H1 (cell line): ENCODE measurements at regions not wholly inside any gene's neighbourhood (a gene's known extent, or its start where the extent isn't known, plus 50 kb on each side); places are given as distances from the start of the nearest gene placed in this dataset.

ENCODE experiments used
- CTCF ChIA-PET: fragments of 300-600 bp; sonication (Branson Sonifier 250); formaldehyde crosslinking; loops from one replicate; lab custom pipeline; 2021; ENCODE audit not compliant: partially characterized antibody; lab: Charles Lee
- POLR2A ChIA-PET: fragments of 300-600 bp; sonication (Branson Sonifier 250); formaldehyde crosslinking; loops from one replicate; lab custom pipeline; 2021; ENCODE audit warnings: inconsistent platforms; ENCODE audit not compliant: partially characterized antibody; lab: Charles Lee
- DNase-seq, 2 experiments: peaks; one replicate each; pipeline versions ENCODE4 v3.0.0 to v3.0.0-alpha.2; 2010 to 2022; ENCODE audit warnings: low spot score in 2 of 2, low read depth in 1 of 2, mixed read lengths in 1 of 2
- FAIRE-seq: peaks from 2 replicates; lab custom pipeline; 2011; peaks lifted over from hg19 to GRCh38; lab: Jason Lieb, UNC
- H2AFZ ChIP-seq: 2 replicates; pipeline ENCODE4 v1.8.1; 2012; ENCODE audit warnings: low read length, inconsistent platforms
- H2AK5ac ChIP-seq: 2 replicates; pipeline ENCODE4 v1.6.1; 2013; ENCODE audit warnings: low read depth, low read length
- H2BK120ac ChIP-seq: replicated peaks from 2 replicates; pipeline ENCODE3; 2013; ENCODE audit warnings: low read depth, low read length, inconsistent platforms
- H2BK12ac ChIP-seq: 2 replicates; pipeline ENCODE4 v1.6.1; 2013; ENCODE audit warnings: low read depth, low read length
- H2BK15ac ChIP-seq: 2 replicates; pipeline ENCODE4 v1.6.1; 2013; ENCODE audit warnings: low read length
- H2BK20ac ChIP-seq: 2 replicates; pipeline ENCODE4 v1.6.1; 2013; ENCODE audit warnings: low read length
- H2BK5ac ChIP-seq: 2 replicates; pipeline ENCODE4 v1.6.1; 2013; ENCODE audit warnings: low read depth, low read length
- H3K14ac ChIP-seq: 2 replicates; pipeline ENCODE4 v1.6.1; 2013; ENCODE audit warnings: inconsistent platforms; ENCODE audit not compliant: insufficient read length
- H3K18ac ChIP-seq: 2 replicates; pipeline ENCODE4 v1.6.1; 2013; ENCODE audit warnings: low read length; ENCODE audit errors: extremely low read depth
- H3K23ac ChIP-seq: 2 replicates; pipeline ENCODE4 v1.6.1; 2013; ENCODE audit warnings: inconsistent platforms; ENCODE audit not compliant: insufficient read length
- H3K23me2 ChIP-seq: 2 replicates; pipeline ENCODE4 v1.6.1; 2013; ENCODE audit warnings: low read depth, low read length
- H3K27ac ChIP-seq: 2 replicates; pipeline ENCODE4 v1.6.1; 2011; ENCODE audit warnings: low read depth, low read length, inconsistent platforms
- H3K27me3 ChIP-seq, 4 experiments: replicated peaks in 1 of 4; 1 replicate in 1 of 4; 2 replicates in 3 of 4; pipeline versions ENCODE4 v1.6.1 to v1.8.1; 2011 to 2013; ENCODE audit warnings: low read length in 3 of 4, mild to moderate bottlenecking in 3 of 4, inconsistent platforms in 2 of 4, mixed read lengths in 2 of 4, moderate library complexity in 1 of 4; ENCODE audit not compliant: control insufficient read depth in 3 of 4, insufficient read depth in 3 of 4; ENCODE audit errors: extremely low read depth in 1 of 4
- H3K36me3 ChIP-seq, 4 experiments: 2 replicates each; pipeline versions ENCODE4 v1.6.1 to v1.8.1; 2011 to 2013; ENCODE audit warnings: mild to moderate bottlenecking in 4 of 4, low read length in 3 of 4, moderate library complexity in 2 of 4, control low read depth in 1 of 4, inconsistent platforms in 1 of 4; ENCODE audit not compliant: insufficient read depth in 4 of 4, control insufficient read depth in 2 of 4
- H3K4ac ChIP-seq: replicated peaks from 2 replicates; pipeline ENCODE3; 2013; ENCODE audit warnings: low read length, low read depth, mixed read lengths, inconsistent platforms; ENCODE audit not compliant: insufficient read length
- H3K4me1 ChIP-seq, 4 experiments: replicated peaks in 1 of 4; 1 replicate in 1 of 4; 2 replicates in 3 of 4; pipeline versions ENCODE4 v1.6.1 to v1.8.1; 2011 to 2013; ENCODE audit warnings: low read length in 3 of 4, inconsistent platforms in 2 of 4, mixed read lengths in 1 of 4; ENCODE audit not compliant: insufficient read depth in 4 of 4, control insufficient read depth in 3 of 4
- H3K4me2 ChIP-seq, 2 experiments: 2 replicates each; pipeline versions ENCODE4 v1.6.1 to v1.8.1; 2011 to 2013; ENCODE audit warnings: low read depth in 2 of 2, low read length in 2 of 2, control low read depth in 1 of 2, inconsistent platforms in 1 of 2, mild to moderate bottlenecking in 1 of 2; ENCODE audit not compliant: insufficient read depth in 1 of 2
- H3K4me3 ChIP-seq, 4 experiments: fragments of 200-600, 300-600 bp in 1 of 4; sonication (generic), shearing (Covaris generic), sonication (Bioruptor Twin) in 1 of 4; 2 replicates each; pipeline versions ENCODE4 v1.5.1 to v1.8.1; 2011 to 2016; ENCODE audit warnings: low read length in 4 of 4, low read depth in 3 of 4, control low read depth in 2 of 4, inconsistent platforms in 2 of 4, mild to moderate bottlenecking in 2 of 4, mixed read lengths in 1 of 4, moderate library complexity in 1 of 4; ENCODE audit not compliant: insufficient read depth in 2 of 4; ENCODE audit errors: extremely low read depth in 1 of 4
- H3K56ac ChIP-seq: replicated peaks from 2 replicates; pipeline ENCODE3; 2013; ENCODE audit warnings: low read depth, mild to moderate bottlenecking, mixed read lengths, low read length, inconsistent platforms; ENCODE audit not compliant: insufficient read length
- H3K79me1 ChIP-seq: 2 replicates; pipeline ENCODE4 v1.6.1; 2013; ENCODE audit warnings: low read depth, low read length, control low read depth
- H3K79me2 ChIP-seq, 2 experiments: 2 replicates each; pipeline versions ENCODE4 v1.6.1 to v1.8.1; 2012 to 2013; ENCODE audit warnings: low read length in 2 of 2, mild to moderate bottlenecking in 2 of 2, inconsistent platforms in 1 of 2; ENCODE audit not compliant: insufficient read depth in 2 of 2, control insufficient read depth in 1 of 2
- H3K9ac ChIP-seq, 4 experiments: replicated peaks in 1 of 4; 1 replicate in 1 of 4; 2 replicates in 3 of 4; pipeline versions ENCODE4 v1.6.1 to v1.8.1; 2011 to 2013; ENCODE audit warnings: low read depth in 3 of 4, low read length in 3 of 4, control low read depth in 2 of 4, mild to moderate bottlenecking in 2 of 4, moderate library complexity in 2 of 4, inconsistent platforms in 1 of 4; ENCODE audit errors: extremely low read depth in 1 of 4
- H3K9me3 ChIP-seq, 2 experiments: 2 replicates each; pipeline versions ENCODE4 v1.6.1 to v1.8.1; 2012 to 2013; ENCODE audit warnings: mild to moderate bottlenecking in 2 of 2, moderate library complexity in 2 of 2, control low read depth in 1 of 2, inconsistent platforms in 1 of 2, low read depth in 1 of 2, low read length in 1 of 2, mixed read lengths in 1 of 2; ENCODE audit not compliant: insufficient read depth in 2 of 2
- H4K20me1 ChIP-seq, 2 experiments: replicated peaks in 1 of 2; 2 replicates each; pipeline versions ENCODE3 to v1.8.1; 2011 to 2013; ENCODE audit warnings: inconsistent platforms in 2 of 2, low read length in 2 of 2, mild to moderate bottlenecking in 1 of 2; ENCODE audit not compliant: insufficient read depth in 2 of 2, control insufficient read depth in 1 of 2
- H4K5ac ChIP-seq: 2 replicates; pipeline ENCODE4 v1.6.1; 2013; ENCODE audit warnings: low read length, low read depth, mixed read lengths, inconsistent platforms; ENCODE audit not compliant: insufficient read length
- H4K8ac ChIP-seq: 2 replicates; pipeline ENCODE4 v1.8.0; 2013; ENCODE audit warnings: mild to moderate bottlenecking, moderate library complexity, low read length, inconsistent platforms; ENCODE audit not compliant: insufficient read depth; ENCODE audit errors: extremely low read depth
- H4K91ac ChIP-seq: replicated peaks from 2 replicates; pipeline ENCODE3; 2013; ENCODE audit warnings: low read length, mixed read lengths, inconsistent platforms; ENCODE audit not compliant: insufficient read length
- ASH2L ChIP-seq: fragments of 200-600, 300-600 bp; sonication (generic); IDR thresholded peaks from one replicate; pipeline ENCODE4 v1.7.1; 2017; ENCODE audit warnings: low read length
- ATF3 ChIP-seq: IDR thresholded peaks from 2 replicates; pipeline ENCODE4 v1.6.1; 2011; ENCODE audit warnings: low read depth, mild to moderate bottlenecking, low read length; ENCODE audit not compliant: insufficient read depth
- GABPA ChIP-seq: IDR thresholded peaks from 2 replicates; pipeline ENCODE4 v1.6.1; 2011; ENCODE audit warnings: mild to moderate bottlenecking, low read length, moderate library complexity, borderline replicate concordance; ENCODE audit not compliant: insufficient read depth
- KDM1A ChIP-seq: fragments of 200-600, 300-600 bp; sonication (generic); IDR thresholded peaks from 2 replicates; pipeline ENCODE4 v1.7.1; 2016; ENCODE audit warnings: mild to moderate bottlenecking, low read length, borderline replicate concordance
- KDM4A ChIP-seq: IDR thresholded peaks from one replicate; pipeline ENCODE4 v1.7.1; 2012; ENCODE audit warnings: low read depth, mild to moderate bottlenecking, moderate library complexity, low read length, inconsistent platforms; ENCODE audit not compliant: severe bottlenecking
- KDM5A ChIP-seq: fragments of 200-600 bp; IDR thresholded peaks from 2 replicates; pipeline ENCODE4 v1.7.1; 2012; ENCODE audit warnings: mild to moderate bottlenecking, low read length, inconsistent platforms, mixed read lengths
- MAFK ChIP-seq: IDR thresholded peaks from 2 replicates; pipeline ENCODE4 v1.6.1; 2012; ENCODE audit warnings: low read depth, mild to moderate bottlenecking, improper control_type of control experiment, low read length
- PHF8 ChIP-seq: fragments of 200-600 bp; sonication (generic); conservative IDR thresholded peaks from 2 replicates; pipeline ENCODE4 v1.7.1; 2012; ENCODE audit warnings: low read depth, mild to moderate bottlenecking, inconsistent platforms, low read length, moderate library complexity
- POU5F1 ChIP-seq: IDR thresholded peaks from 2 replicates; pipeline ENCODE4 v1.6.1; 2011; ENCODE audit warnings: low read depth, mild to moderate bottlenecking, low read length, moderate library complexity
- SAP30 ChIP-seq: fragments of 300-600 bp; sonication (generic); IDR thresholded peaks from 2 replicates; pipeline ENCODE4 v1.7.1; 2012; ENCODE audit warnings: low read length, moderate library complexity, mild to moderate bottlenecking, inconsistent platforms; ENCODE audit not compliant: insufficient read depth, insufficient replicate concordance
- SIRT6 ChIP-seq: IDR thresholded peaks from one replicate; pipeline ENCODE4 v1.7.1; 2012; ENCODE audit warnings: low read length, inconsistent platforms
- SP2 ChIP-seq: IDR thresholded peaks from 2 replicates; pipeline ENCODE4 v1.6.1; 2012; ENCODE audit warnings: mild to moderate bottlenecking, low read length, inconsistent platforms
- SRF ChIP-seq: IDR thresholded peaks from 2 replicates; pipeline ENCODE4 v1.6.1; 2011; ENCODE audit warnings: mild to moderate bottlenecking, low read depth, low read length, moderate library complexity
- TEAD4 ChIP-seq: IDR thresholded peaks from 2 replicates; pipeline ENCODE4 v1.6.1; 2012; ENCODE audit warnings: low read depth, low read length, inconsistent platforms, mixed read lengths
- WGBS, 2 experiments: shearing (Covaris generic) in 1 of 2; methylation state at CpG; one replicate each; pipeline versions ENCODE4 v1.1.6 to v1.1.7; 2013 to 2015; ENCODE audit warnings: low lambda C conversion rate in 2 of 2, mixed read lengths in 2 of 2, inconsistent platforms in 1 of 2, low coverage in 1 of 2, missing lambda C conversion rate in 1 of 2; ENCODE audit not compliant: insufficient replicate concordance in 2 of 2, insufficient coverage in 1 of 2, insufficient read length in 1 of 2; ENCODE audit errors: extremely low coverage in 1 of 2, missing lambda C conversion rate in 1 of 2; 5-methylcytosine and 5-hydroxymethylcytosine counted together

- Histone ChIP-seq H3K14ac (no peak overlapping the region), H4K91ac (no peak overlapping the region), H2BK120ac (no peak overlapping the region), H3K18ac (no peak overlapping the region), H3K23ac (no peak overlapping the region), H3K4me3 (no peak overlapping the region), H3K4me2 (no peak overlapping the region), H2AK5ac (no peak overlapping the region), H3K4me1 (no peaks in the 10 kb centered on the region), H3K27ac (no peak overlapping the region), H2BK20ac (no peak overlapping the region), H3K23me2 (no peaks in the 10 kb centered on the region), H4K8ac (no peak overlapping the region), H3K79me1 (no peaks in the 10 kb centered on the region), H4K20me1 (no peaks in the 10 kb centered on the region), H3K36me3 (no peaks in the 10 kb centered on the region), H4K5ac (no peak overlapping the region), H2BK15ac (no peak overlapping the region), H2AFZ (no peak overlapping the region), H3K56ac (no peak overlapping the region), H3K79me2 (no peaks in the 10 kb centered on the region), H2BK12ac (no peak overlapping the region), H2BK5ac (no peak overlapping the region), H3K9ac (no peak overlapping the region), H3K4ac (no peak overlapping the region), H3K27me3 (no peaks in the 10 kb centered on the region), H3K9me3 (no peaks in the 10 kb centered on the region)
- no peak for DNase-seq
- no peak for FAIRE-seq
- 83% methylated on average over 5 of the region's 5 CpGs; no CpG with 5 or more reads in 1 of the 2 experiments for WGBS, 2 experiments
- CTCF ChIA-PET = no interaction called here
- TF ChIP-seq SIRT6 (no peak), TEAD4 (no peak), KDM1A (no peak), SRF (no peak), POU5F1 (no peak), MAFK (no peak), SP2 (no peak), GABPA (no peak), PHF8 (no peak), ATF3 (no peak), KDM5A (no peak), KDM4A (no peak), ASH2L (no peak), SAP30 (no peak)
- POLR2A ChIA-PET = no interaction called here
These were observed 192.2 kb upstream of the ARX start for GRCh38 chrX:25207803-25208475.
